ENCODE measurements at regions not wholly inside any gene's neighbourhood (a gene's known extent, or its start where the extent isn't known, plus 50 kb on each side); places are given as distances from the start of the nearest gene placed in this dataset.

DNA sequence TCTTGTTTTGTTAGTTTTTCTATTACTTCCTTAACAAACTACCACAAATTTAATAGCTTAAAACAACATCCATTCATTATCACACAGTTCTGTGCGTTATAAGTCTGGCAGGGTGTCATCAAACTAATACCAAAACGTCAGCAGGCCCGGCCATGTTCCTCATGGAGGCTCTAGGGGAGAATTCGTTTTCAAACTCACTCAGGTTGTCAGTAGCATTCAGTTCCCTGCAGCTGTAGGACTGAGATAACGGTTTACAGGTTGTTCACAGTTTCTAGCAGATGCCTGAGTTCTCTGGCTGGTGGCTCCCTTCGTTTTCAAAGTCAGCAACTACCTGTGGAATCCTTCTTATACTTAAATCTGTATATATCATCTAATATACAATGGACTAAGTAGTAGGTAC is 72.5 kb upstream of the PRSS16 start:
- TF ChIP-seq, protein P1, sequence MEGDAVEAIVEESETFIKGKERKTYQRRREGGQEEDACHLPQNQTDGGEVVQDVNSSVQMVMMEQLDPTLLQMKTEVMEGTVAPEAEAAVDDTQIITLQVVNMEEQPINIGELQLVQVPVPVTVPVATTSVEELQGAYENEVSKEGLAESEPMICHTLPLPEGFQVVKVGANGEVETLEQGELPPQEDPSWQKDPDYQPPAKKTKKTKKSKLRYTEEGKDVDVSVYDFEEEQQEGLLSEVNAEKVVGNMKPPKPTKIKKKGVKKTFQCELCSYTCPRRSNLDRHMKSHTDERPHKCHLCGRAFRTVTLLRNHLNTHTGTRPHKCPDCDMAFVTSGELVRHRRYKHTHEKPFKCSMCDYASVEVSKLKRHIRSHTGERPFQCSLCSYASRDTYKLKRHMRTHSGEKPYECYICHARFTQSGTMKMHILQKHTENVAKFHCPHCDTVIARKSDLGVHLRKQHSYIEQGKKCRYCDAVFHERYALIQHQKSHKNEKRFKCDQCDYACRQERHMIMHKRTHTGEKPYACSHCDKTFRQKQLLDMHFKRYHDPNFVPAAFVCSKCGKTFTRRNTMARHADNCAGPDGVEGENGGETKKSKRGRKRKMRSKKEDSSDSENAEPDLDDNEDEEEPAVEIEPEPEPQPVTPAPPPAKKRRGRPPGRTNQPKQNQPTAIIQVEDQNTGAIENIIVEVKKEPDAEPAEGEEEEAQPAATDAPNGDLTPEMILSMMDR (IDR thresholded peaks at IDR 0.05; ENCODE audit: low read length): no peak
- TF ChIP-seq EZH2 (IDR thresholded peaks at IDR 0.05; ENCODE audit: borderline replicate concordance, low read length): no peak

All from OCI-LY1 (cell line).